HepG2 (cell line): ENCODE measurements at regions not wholly inside any gene's neighbourhood (a gene's known extent, or its start where the extent isn't known, plus 50 kb on each side); places are given as distances from the start of the nearest gene placed in this dataset.

Experiments used
- ATAC-seq: fragments of 200-7000 bp; cut with Tn5 transposase; 3 replicates; pipeline ENCODE4 v1.9.1; 2020; ENCODE audit warnings: mild to moderate bottlenecking, moderate library complexity
- BruUV-seq: library from RNA; stranded (reverse); fragments of 400-500 nt; replicated peaks from 2 replicates; lab custom pipeline; 2021; lab: Mats Ljungman, UMichigan
- CTCF ChIA-PET: fragments of 300-600 bp; formaldehyde crosslinking; extraction: SDS; loops from one replicate; lab custom pipeline; 2021; ENCODE audit warnings: low total read pairs, inconsistent platforms, low intra/inter-chr PET ratio; lab: Yijun Ruan, JAX
- POLR2A ChIA-PET: fragments of 350-600 bp; sonication (Branson Sonifier 250); formaldehyde crosslinking; loops from one replicate; lab custom pipeline; 2020; ENCODE audit warnings: antibody characterized with exemption, inconsistent platforms; lab: Yijun Ruan, JAX
- DNase-seq: peaks from one replicate; pipeline ENCODE4 v3.0.0-alpha.2; 2015; ENCODE audit warnings: low spot score
- FAIRE-seq: peaks from 3 replicates; lab custom pipeline; 2011; peaks lifted over from hg19 to GRCh38; lab: Jason Lieb, UNC
- H2AFZ ChIP-seq: one replicate; pipeline ENCODE4 v1.6.1; 2011; ENCODE audit warnings: low read length, inconsistent platforms
- H3K27ac ChIP-seq: fragments of 300-600 bp; 3 replicates; pipeline ENCODE4 v1.8.0; 2011; ENCODE audit warnings: mixed run types, mild to moderate bottlenecking, mixed read lengths, low read length, inconsistent platforms; ENCODE audit not compliant: insufficient read depth; ENCODE audit errors: extremely low read length
- H3K27me3 ChIP-seq, 2 experiments: fragments of 200-600 bp in 1 of 2; 2 replicates in 1 of 2; 3 replicates in 1 of 2; pipeline versions ENCODE4 v1.6.0 to v1.8.0; 2011; ENCODE audit warnings: low read length in 2 of 2, mild to moderate bottlenecking in 2 of 2, moderate library complexity in 2 of 2, inconsistent platforms in 1 of 2; ENCODE audit not compliant: insufficient read depth in 2 of 2, control insufficient read depth in 1 of 2
- H3K36me3 ChIP-seq, 2 experiments: fragments of 200-600 bp in 1 of 2; replicated peaks in 1 of 2; 2 replicates in 1 of 2; 3 replicates in 1 of 2; pipeline versions ENCODE4 v1.5.1 to v1.8.0; 2011; ENCODE audit warnings: low read length in 2 of 2, inconsistent platforms in 1 of 2; ENCODE audit not compliant: insufficient read depth in 2 of 2, control insufficient read depth in 1 of 2
- H3K4me1 ChIP-seq: 2 replicates; pipeline ENCODE4 v1.5.1; 2012; ENCODE audit warnings: low read length, inconsistent platforms; ENCODE audit not compliant: insufficient read depth
- H3K4me2 ChIP-seq: 2 replicates; pipeline ENCODE4 v1.6.0; 2011; ENCODE audit warnings: low read depth, low read length, inconsistent platforms
- H3K4me3 ChIP-seq, 3 experiments: fragments of 200-600 bp in 1 of 3; sonication (generic), shearing (Covaris generic) in 1 of 3; replicated peaks in 1 of 3; 2 replicates each; pipeline ENCODE4 v1.5.1; 2011 to 2016; ENCODE audit warnings: low read length in 3 of 3, inconsistent platforms in 2 of 3, low read depth in 2 of 3, mild to moderate bottlenecking in 2 of 3, control low read depth in 1 of 3, mixed read lengths in 1 of 3; ENCODE audit not compliant: insufficient read depth in 1 of 3
- H3K79me2 ChIP-seq: one replicate; pipeline ENCODE4 v1.6.1; 2011; ENCODE audit warnings: low read length, inconsistent platforms; ENCODE audit not compliant: insufficient read depth
- H3K9ac ChIP-seq: 2 replicates; pipeline ENCODE4 v1.6.0; 2011; ENCODE audit warnings: mild to moderate bottlenecking, low read depth, low read length, inconsistent platforms; ENCODE audit not compliant: insufficient read depth
- H3K9me3 ChIP-seq: 2 replicates; pipeline ENCODE4 v1.5.1; 2012; ENCODE audit warnings: mild to moderate bottlenecking, low read length
- H4K20me1 ChIP-seq: 2 replicates; pipeline ENCODE4 v1.6.0; 2011; ENCODE audit warnings: inconsistent platforms, mild to moderate bottlenecking, low read length, moderate library complexity; ENCODE audit not compliant: insufficient read depth
- EZH2 ChIP-seq: conservative IDR thresholded peaks from 2 replicates; pipeline ENCODE4 v1.6.1; 2012; ENCODE audit warnings: mild to moderate bottlenecking, low read depth, low read length, moderate library complexity
- HDAC6 ChIP-seq: fragments of 200-600 bp; sonication (generic); IDR thresholded peaks from 2 replicates; pipeline ENCODE4 v1.7.0; 2017; ENCODE audit warnings: mild to moderate bottlenecking, antibody characterized with exemption, low read length, low read depth
- MAF1 ChIP-seq: sonication (generic); formaldehyde crosslinking; IDR thresholded peaks from 2 replicates; pipeline ENCODE4 v1.5.0; 2020; ENCODE audit warnings: missing genetic modification reagents, borderline replicate concordance
- NR3C1 ChIP-seq: sonication (generic); formaldehyde crosslinking; IDR thresholded peaks from 2 replicates; pipeline ENCODE4 v1.4.0; 2020; ENCODE audit warnings: missing genetic modification reagents
- TBL1XR1 ChIP-seq: fragments of 150-350 bp; IDR thresholded peaks from 2 replicates; pipeline ENCODE4 v1.6.1; 2014; ENCODE audit warnings: borderline replicate concordance, low read length; ENCODE audit not compliant: partially characterized antibody
- TGIF2 ChIP-seq: IDR thresholded peaks from 2 replicates; pipeline ENCODE4 v1.6.1; 2016; ENCODE audit warnings: control low read depth, missing compliant biosample characterization
- ZBTB7B ChIP-seq: sonication (generic); formaldehyde crosslinking; IDR thresholded peaks from 2 replicates; pipeline ENCODE4 v1.4.0; 2020; ENCODE audit warnings: missing genetic modification reagents
- ZNF17 ChIP-seq: sonication (generic); formaldehyde crosslinking; IDR thresholded peaks from 2 replicates; pipeline ENCODE4 v1.5.0; 2020; ENCODE audit warnings: mild to moderate bottlenecking, missing genetic modification reagents
- ZNF24 ChIP-seq: fragments of 450-650 bp; IDR thresholded peaks from 2 replicates; pipeline ENCODE4 v1.6.1; 2017; ENCODE audit warnings: antibody characterized with exemption, mild to moderate bottlenecking
- ZNF256 ChIP-seq: sonication (generic); formaldehyde crosslinking; conservative IDR thresholded peaks from 2 replicates; pipeline ENCODE4 v1.4.0; 2020; ENCODE audit warnings: missing genetic modification reagents
- ZNF558 ChIP-seq: sonication (generic); formaldehyde crosslinking; IDR thresholded peaks from 2 replicates; pipeline ENCODE4 v1.9.0; 2022; ENCODE audit warnings: mild to moderate bottlenecking, missing genetic modification reagents, borderline replicate concordance
- ZNF562 ChIP-seq: sonication (generic); formaldehyde crosslinking; IDR thresholded peaks from 2 replicates; pipeline ENCODE4 v1.8.0; 2022; ENCODE audit warnings: missing genetic modification reagents, borderline replicate concordance
- ZNF589 ChIP-seq: sonication (generic); formaldehyde crosslinking; conservative IDR thresholded peaks from 2 replicates; pipeline ENCODE4 v1.8.0; 2022; ENCODE audit warnings: mild to moderate bottlenecking, moderate library complexity, missing genetic modification reagents
- ZNF670 ChIP-seq: sonication (generic); formaldehyde crosslinking; IDR thresholded peaks from 2 replicates; pipeline ENCODE4 v1.8.0; 2022; ENCODE audit warnings: mild to moderate bottlenecking, missing genetic modification reagents, borderline replicate concordance
- WGBS: methylation state at CpG from one replicate; pipeline ENCODE4 v1.1.6; 2017; ENCODE audit warnings: low lambda C conversion rate; 5-methylcytosine and 5-hydroxymethylcytosine counted together
- in situ Hi-C: cut with HindIII; loops from 2 replicates; pipeline ENCODE4 v1.10.0; 2017; ENCODE audit warnings: low pct_unique_long_range_greater_than_20kb; ENCODE audit not compliant: extremely low pct_ligation_motif_present
- intact Hi-C: fragments of 100-400 bp; cut with micrococcal nuclease; formaldehyde crosslinking; loops from one replicate; pipeline ENCODE4 v1.10.0; 2022; ENCODE audit not compliant: unreplicated experiment
- TF ChIP-seq, protein P1 (sequence below): sonication (generic); formaldehyde crosslinking; IDR thresholded peaks from 2 replicates; pipeline ENCODE4 v1.5.0; 2020; ENCODE audit warnings: mild to moderate bottlenecking, missing genetic modification reagents
- TF ChIP-seq, protein P2 (sequence below): sonication (generic); formaldehyde crosslinking; IDR thresholded peaks from 2 replicates; pipeline ENCODE4 v1.5.1; 2020; ENCODE audit warnings: mild to moderate bottlenecking, missing genetic modification reagents, moderate library complexity

DNA sequence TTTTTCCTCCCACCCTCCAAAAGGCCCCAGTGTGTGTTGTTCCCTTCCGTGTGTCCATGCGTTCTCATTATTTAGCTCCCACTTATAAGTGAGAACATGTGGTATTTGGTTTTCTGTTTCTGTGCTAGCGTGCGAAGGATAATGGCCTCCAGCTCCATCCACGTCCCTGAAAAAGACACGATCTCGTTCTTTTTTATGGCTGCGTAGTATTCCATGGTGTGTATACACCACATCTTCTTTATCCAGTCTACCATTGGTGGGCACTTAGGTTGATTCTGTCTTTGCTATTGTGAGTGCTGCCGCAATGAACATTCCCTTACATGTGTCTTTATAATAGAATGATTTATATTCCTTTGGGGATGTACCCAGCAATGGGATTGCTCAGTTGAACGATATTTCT lies 177.8 kb downstream of the ETS2 start:
- no peak for ATAC-seq
- H3K9me3 ChIP-seq = no peaks in the 10 kb centered on the region
- no peak for TF ChIP-seq TBL1XR1
- TF ChIP-seq, protein P1, sequence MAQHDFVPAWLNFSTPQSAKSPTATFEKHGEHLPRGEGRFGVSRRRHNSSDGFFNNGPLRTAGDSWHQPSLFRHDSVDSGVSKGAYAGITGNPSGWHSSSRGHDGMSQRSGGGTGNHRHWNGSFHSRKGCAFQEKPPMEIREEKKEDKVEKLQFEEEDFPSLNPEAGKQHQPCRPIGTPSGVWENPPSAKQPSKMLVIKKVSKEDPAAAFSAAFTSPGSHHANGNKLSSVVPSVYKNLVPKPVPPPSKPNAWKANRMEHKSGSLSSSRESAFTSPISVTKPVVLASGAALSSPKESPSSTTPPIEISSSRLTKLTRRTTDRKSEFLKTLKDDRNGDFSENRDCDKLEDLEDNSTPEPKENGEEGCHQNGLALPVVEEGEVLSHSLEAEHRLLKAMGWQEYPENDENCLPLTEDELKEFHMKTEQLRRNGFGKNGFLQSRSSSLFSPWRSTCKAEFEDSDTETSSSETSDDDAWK (CRISPR knock-in tag) = no peak
- TF ChIP-seq MAF1 = no peak
- TF ChIP-seq ZNF558 = no peak
- TF ChIP-seq, protein P2, sequence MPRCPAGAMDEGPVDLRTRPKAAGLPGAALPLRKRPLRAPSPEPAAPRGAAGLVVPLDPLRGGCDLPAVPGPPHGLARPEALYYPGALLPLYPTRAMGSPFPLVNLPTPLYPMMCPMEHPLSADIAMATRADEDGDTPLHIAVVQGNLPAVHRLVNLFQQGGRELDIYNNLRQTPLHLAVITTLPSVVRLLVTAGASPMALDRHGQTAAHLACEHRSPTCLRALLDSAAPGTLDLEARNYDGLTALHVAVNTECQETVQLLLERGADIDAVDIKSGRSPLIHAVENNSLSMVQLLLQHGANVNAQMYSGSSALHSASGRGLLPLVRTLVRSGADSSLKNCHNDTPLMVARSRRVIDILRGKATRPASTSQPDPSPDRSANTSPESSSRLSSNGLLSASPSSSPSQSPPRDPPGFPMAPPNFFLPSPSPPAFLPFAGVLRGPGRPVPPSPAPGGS (CRISPR knock-in tag) = no peak
- no peak for TF ChIP-seq ZBTB7B (CRISPR knock-in tag)
- no peak for TF ChIP-seq ZNF256
- TF ChIP-seq EZH2 = no peak
- no peak for TF ChIP-seq ZNF670 (CRISPR knock-in tag)
- TF ChIP-seq HDAC6 = no peak
- no peak for TF ChIP-seq ZNF24
- no peak for TF ChIP-seq ZNF562 (CRISPR knock-in tag)
- no peak for TF ChIP-seq ZNF589
- no peak for TF ChIP-seq NR3C1
- no peak for TF ChIP-seq TGIF2
- TF ChIP-seq ZNF17 (CRISPR knock-in tag) = no peak
- TF ChIP-seq, all 625 proteins: peak for 0
- Histone ChIP-seq H3K9ac (no peak overlapping the region), H3K79me2 (no peaks in the 10 kb centered on the region), H3K4me2 (no peak overlapping the region), H3K27ac (no peak overlapping the region), H3K4me3 (no peak overlapping the region), H3K27me3 (no peaks in the 10 kb centered on the region; a peak in 1 of 5 replicates), H4K20me1 (no peaks in the 10 kb centered on the region), H3K4me1 (peaks cover 63% of the 10 kb centered on the region), H2AFZ (no peak overlapping the region), H3K36me3 (no peaks in the 10 kb centered on the region)
- ChIA-PET CTCF (no interaction called here), POLR2A (interaction anchor here (1.1 kb wide), 1 partner anchor 16 kb away, joined by 3 read pairs; no protein-coding TSS in a partner anchor)
- DNase-seq (no peak), FAIRE-seq (no peak)
- BruUV-seq = no TSS peak
- intact Hi-C loops (no loop called here), in situ Hi-C loops (no loop called here)
- WGBS = 86% methylated on average over 10 of the region's 10 CpGs
